ENCODE measurements at regions not wholly inside any gene's neighbourhood (a gene's known extent, or its start where the extent isn't known, plus 50 kb on each side); places are given as distances from the start of the nearest gene placed in this dataset.

- TF ChIP-seq CTCF (IDR thresholded peaks at IDR 0.05; ENCODE audit: low read depth, low read length, missing control alignments): no peak
- no peak overlapping the region for H3K4me3 ChIP-seq (replicated peaks; ENCODE audit: low read depth, low read length)
- no peak for DNase-seq (ENCODE audit: extremely low read depth, low read depth)
Observed at GRCh38 chr2:238979636-238980035, 131.8 kb downstream of the TWIST2 start.

- TF ChIP-seq CTCF (IDR thresholded peaks at IDR 0.05; ENCODE audit: low read depth, low read length, missing control alignments): no peak
- DNase-seq (ENCODE audit: extremely low read depth, low read depth): no peak
- H3K4me3 ChIP-seq (replicated peaks; ENCODE audit: low read depth, low read length): no peak overlapping the region
Observed at GRCh38 chr2:238985041-238985729, 137.3 kb downstream of the TWIST2 start.

GRCh38 chr2:238985931-238986446 lies 138.1 kb downstream of the TWIST2 start:
- H3K4me3 ChIP-seq (replicated peaks; ENCODE audit: low read depth, low read length): no peak overlapping the region
- no peak for TF ChIP-seq CTCF (IDR thresholded peaks at IDR 0.05; ENCODE audit: low read depth, low read length, missing control alignments)
- no peak for DNase-seq (ENCODE audit: extremely low read depth, low read depth)

- no peak for TF ChIP-seq CTCF (IDR thresholded peaks at IDR 0.05; ENCODE audit: low read depth, low read length, missing control alignments)
- no peak overlapping the region for H3K4me3 ChIP-seq (replicated peaks; ENCODE audit: low read depth, low read length)
- DNase-seq (ENCODE audit: extremely low read depth, low read depth): no peak
Observed at GRCh38 chr2:238986491-238987351, 138.8 kb downstream of the TWIST2 start.

- DNase-seq (ENCODE audit: extremely low read depth, low read depth): no peak
- TF ChIP-seq CTCF (IDR thresholded peaks at IDR 0.05; ENCODE audit: low read depth, low read length, missing control alignments): no peak
- H3K4me3 ChIP-seq (replicated peaks; ENCODE audit: low read depth, low read length): no peak overlapping the region
Observed at GRCh38 chr2:238987352-238987981, 139.6 kb downstream of the TWIST2 start.

GRCh38 chr2:238988105-238988504 lies 140.2 kb downstream of the TWIST2 start:
- no peak for DNase-seq (ENCODE audit: extremely low read depth, low read depth)
- no peak for TF ChIP-seq CTCF (IDR thresholded peaks at IDR 0.05; ENCODE audit: low read depth, low read length, missing control alignments)
- H3K4me3 ChIP-seq (replicated peaks; ENCODE audit: low read depth, low read length): no peak overlapping the region

All from HFF-Myc (cell line).